COLO668 (cell line): ENCODE measurements at regions not wholly inside any gene's neighbourhood (a gene's known extent, or its start where the extent isn't known, plus 50 kb on each side); places are given as distances from the start of the nearest gene placed in this dataset.
"Not testable (repeated sequence)": the region's sequence is repeated elsewhere in the genome, so short reads cannot be mapped to it uniquely, and the experiment has no call there.

ENCODE experiments used
- DNase-seq: peaks from one replicate; lab custom pipeline; 2025; ENCODE audit not compliant: unreplicated experiment; lab: John Stamatoyannopoulos, UW

GRCh38 chr9:115525111-115526058 lies 407.4 kb upstream of the TNC start:
- DNase-seq, result no peak

GRCh38 chr9:115531410-115532125 lies 413.6 kb upstream of the TNC start:
- DNase-seq, result no peak

GRCh38 chr9:115533511-115533910 lies 415.6 kb upstream of the TNC start:
- DNase-seq, result no peak

- DNase-seq, result no peak
Observed at GRCh38 chr9:115540091-115540490, 422.1 kb upstream of the TNC start.

- DNase-seq, result no peak
Observed at GRCh38 chr9:115543511-115543910, 425.6 kb upstream of the TNC start.

- DNase-seq, result no peak
Observed at GRCh38 chr9:115548609-115549260, 430.8 kb upstream of the TNC start.

- DNase-seq, result no peak
Observed at GRCh38 chr9:115551396-115551795, 433.4 kb upstream of the TNC start.

- DNase-seq, result no peak
Observed at GRCh38 chr9:115553060-115553773, 435.3 kb upstream of the TNC start.

- DNase-seq, result no peak
Observed at GRCh38 chr9:115556432-115556831, 438.5 kb upstream of the TNC start.

- no peak for DNase-seq
Observed at GRCh38 chr9:115575147-115575546, 457.2 kb upstream of the TNC start.

- not testable (repeated sequence) for DNase-seq
Observed at GRCh38 chr9:115585458-115585857, 467.5 kb upstream of the TNC start.

- DNase-seq, result no peak
Observed at GRCh38 chr9:115587310-115587709, 469.4 kb upstream of the TNC start.

GRCh38 chr9:115590011-115590410 lies 472.1 kb upstream of the TNC start:
- no peak for DNase-seq

GRCh38 chr9:115591584-115591984 lies 473.6 kb upstream of the TNC start:
- DNase-seq, result peak; percentile 61

- DNase-seq, result no peak
Observed at GRCh38 chr9:115593587-115594091, 475.7 kb upstream of the TNC start.

GRCh38 chr9:115594557-115594956 lies 476.6 kb upstream of the TNC start:
- DNase-seq, result no peak

- no peak for DNase-seq
Observed at GRCh38 chr9:115596021-115596745, 478.2 kb upstream of the TNC start.

GRCh38 chr9:115596746-115597080 lies 478.8 kb upstream of the TNC start:
- no peak for DNase-seq

GRCh38 chr9:115597330-115597895 lies 479.5 kb upstream of the TNC start:
- DNase-seq, result no peak

- no peak for DNase-seq
Observed at GRCh38 chr9:115598751-115599150, 480.8 kb upstream of the TNC start.
